PC-9 (cell line): ENCODE measurements at regions not wholly inside any gene's neighbourhood (a gene's known extent, or its start where the extent isn't known, plus 50 kb on each side); places are given as distances from the start of the nearest gene placed in this dataset.

Experiments used
- BruUV-seq: library from RNA; stranded (reverse); fragments of 400-500 nt; replicated peaks from 2 replicates; lab custom pipeline; 2021; lab: Mats Ljungman, UMichigan
- CTCF ChIA-PET: fragments of 300-600 bp; sonication (Branson Sonifier 250); formaldehyde crosslinking; loops from one replicate; lab custom pipeline; 2022; ENCODE audit warnings: antibody characterized with exemption; lab: Charles Lee
- POLR2A ChIA-PET: fragments of 300-600 bp; sonication (Branson Sonifier 250); formaldehyde crosslinking; loops from one replicate; lab custom pipeline; 2022; ENCODE audit warnings: antibody characterized with exemption; ENCODE audit not compliant: unreplicated experiment; lab: Charles Lee
- DNase-seq, 2 experiments: peaks; one replicate each; pipeline versions ENCODE4 v3.0.0 to v3.0.0-alpha.2; 2015 to 2022; ENCODE audit warnings: mixed read lengths in 1 of 2
- H2AFZ ChIP-seq: fragments of 200-600 bp; sonication (generic); 2 replicates; pipeline ENCODE4 v1.8.1; 2017; ENCODE audit warnings: antibody characterized with exemption
- H3F3A ChIP-seq: fragments of 200-600 bp; sonication (generic); 2 replicates; pipeline ENCODE4 v1.8.1; 2017; ENCODE audit warnings: antibody characterized with exemption, mild to moderate bottlenecking, low read depth; ENCODE audit not compliant: insufficient read depth
- H3K27ac ChIP-seq: fragments of 200-600 bp; sonication (generic); 2 replicates; pipeline ENCODE4 v1.6.1; 2016; ENCODE audit warnings: mixed run types
- H3K27me3 ChIP-seq: fragments of 200-600 bp; sonication (generic); 2 replicates; pipeline ENCODE4 v1.6.1; 2016; ENCODE audit warnings: low read depth, mixed run types; ENCODE audit not compliant: insufficient read depth
- H3K36me3 ChIP-seq: fragments of 200-600 bp; sonication (generic); 2 replicates; pipeline ENCODE4 v1.6.1; 2016; ENCODE audit warnings: low read depth, mixed run types
- H3K4me1 ChIP-seq: fragments of 200-600 bp; sonication (generic); replicated peaks from 2 replicates; pipeline ENCODE4 v1.6.1; 2016; ENCODE audit warnings: mixed run types; ENCODE audit not compliant: insufficient read depth
- H3K4me2 ChIP-seq: fragments of 200-600 bp; sonication (generic); 2 replicates; pipeline ENCODE4 v1.6.1; 2017; ENCODE audit warnings: mixed run types
- H3K4me3 ChIP-seq: fragments of 200-600 bp; sonication (generic); 2 replicates; pipeline ENCODE4 v1.6.1; 2016; ENCODE audit warnings: mixed run types
- H3K79me2 ChIP-seq: fragments of 200-600 bp; sonication (generic); 2 replicates; pipeline ENCODE4 v1.6.1; 2017; ENCODE audit warnings: low read depth, mixed run types
- H3K9me2 ChIP-seq: fragments of 200-600 bp; sonication (generic); 2 replicates; pipeline ENCODE4 v1.8.1; 2017; ENCODE audit warnings: mild to moderate bottlenecking; ENCODE audit not compliant: insufficient read depth
- H3K9me3 ChIP-seq: fragments of 200-600 bp; sonication (generic); 2 replicates; pipeline ENCODE4 v1.8.1; 2016; ENCODE audit warnings: low read depth; ENCODE audit not compliant: insufficient read depth
- H4K20me1 ChIP-seq: fragments of 200-600 bp; sonication (generic); 2 replicates; pipeline ENCODE4 v1.8.1; 2017; ENCODE audit not compliant: insufficient read depth
- CTCF ChIP-seq: fragments of 200-600 bp; sonication (generic); conservative IDR thresholded peaks from 2 replicates; pipeline ENCODE4 v1.6.1; 2017; ENCODE audit warnings: mixed run types, antibody characterized with exemption, mild to moderate bottlenecking, moderate library complexity
- EZH2 ChIP-seq: fragments of 200-600 bp; sonication (generic); IDR thresholded peaks from 2 replicates; pipeline ENCODE4 v1.8.0; 2017; ENCODE audit warnings: antibody characterized with exemption, low read depth
- intact Hi-C: fragments of 100-400 bp; cut with micrococcal nuclease; formaldehyde crosslinking; loops from one replicate; pipeline ENCODE4 v1.10.0; 2022; ENCODE audit not compliant: unreplicated experiment

- H3K4me3 ChIP-seq = no peak overlapping the region
- no TSS peak for BruUV-seq
- no peaks in the 10 kb centered on the region for H3K4me1 ChIP-seq
- ChIA-PET POLR2A (no interaction called here), CTCF (no interaction called here)
- peaks cover 4% of the 10 kb centered on the region; the same call in 1 of the 2 replicates for H3K9me2 ChIP-seq
- no peaks in the 10 kb centered on the region for H3F3A ChIP-seq
- no peak overlapping the region for H3K4me2 ChIP-seq
- H3K36me3 ChIP-seq = no peaks in the 10 kb centered on the region
- H3K79me2 ChIP-seq = no peaks in the 10 kb centered on the region
- H3K9me3 ChIP-seq = no peaks in the 10 kb centered on the region
- no peaks in the 10 kb centered on the region for H4K20me1 ChIP-seq
- H2AFZ ChIP-seq = no peak overlapping the region
- H3K27me3 ChIP-seq = no peaks in the 10 kb centered on the region
- TF ChIP-seq CTCF (no peak), EZH2 (no peak)
- no peak for DNase-seq
- intact Hi-C loops = no loop called here
- no peak overlapping the region for H3K27ac ChIP-seq
Measured at GRCh38 chr7:88700725-88701124, 58.8 kb upstream of the ZNF804B start.

- Histone ChIP-seq H3K27ac (no peak overlapping the region), H3K36me3 (no peaks in the 10 kb centered on the region), H2AFZ (no peak overlapping the region), H3K4me3 (no peak overlapping the region), H3K27me3 (no peaks in the 10 kb centered on the region), H4K20me1 (no peaks in the 10 kb centered on the region), H3K79me2 (no peaks in the 10 kb centered on the region), H3K9me2 (no peaks in the 10 kb centered on the region), H3K4me2 (no peak overlapping the region), H3F3A (no peaks in the 10 kb centered on the region), H3K9me3 (no peaks in the 10 kb centered on the region), H3K4me1 (no peaks in the 10 kb centered on the region)
- no peak for TF ChIP-seq EZH2
- TF ChIP-seq CTCF = no peak
- no peak for DNase-seq
- intact Hi-C loops = no loop called here
- BruUV-seq = no TSS peak
- ChIA-PET CTCF (no interaction called here), POLR2A (no interaction called here)
Measured at GRCh38 chr7:88694207-88694606, 65.3 kb upstream of the ZNF804B start.

- Histone ChIP-seq H3F3A (no peaks in the 10 kb centered on the region), H3K27me3 (no peaks in the 10 kb centered on the region), H3K4me2 (no peak overlapping the region), H3K9me2 (no peaks in the 10 kb centered on the region), H3K4me3 (no peak overlapping the region), H4K20me1 (no peaks in the 10 kb centered on the region), H3K27ac (no peak overlapping the region), H2AFZ (no peak overlapping the region), H3K79me2 (no peaks in the 10 kb centered on the region), H3K36me3 (no peaks in the 10 kb centered on the region), H3K9me3 (no peaks in the 10 kb centered on the region), H3K4me1 (no peaks in the 10 kb centered on the region)
- ChIA-PET CTCF (no interaction called here), POLR2A (no interaction called here)
- DNase-seq = no peak
- TF ChIP-seq EZH2 = no peak
- no TSS peak for BruUV-seq
- intact Hi-C loops = no loop called here
Measured at GRCh38 chr7:88693131-88693530, 66.4 kb upstream of the ZNF804B start.

GRCh38 chr7:88692493-88692892 is 67.0 kb upstream of the ZNF804B start:
- Histone ChIP-seq H3K27ac (no peak overlapping the region), H3K9me3 (no peaks in the 10 kb centered on the region), H3F3A (no peaks in the 10 kb centered on the region), H3K36me3 (no peaks in the 10 kb centered on the region), H4K20me1 (no peaks in the 10 kb centered on the region), H3K4me1 (no peaks in the 10 kb centered on the region), H3K4me3 (no peak overlapping the region), H3K79me2 (no peaks in the 10 kb centered on the region), H3K27me3 (no peaks in the 10 kb centered on the region), H3K4me2 (no peak overlapping the region), H3K9me2 (no peaks in the 10 kb centered on the region), H2AFZ (no peak overlapping the region)
- CTCF ChIA-PET = no interaction called here
- intact Hi-C loops = no loop called here
- no TSS peak for BruUV-seq
- POLR2A ChIA-PET = no interaction called here
- TF ChIP-seq CTCF (no peak), EZH2 (no peak)
- DNase-seq = no peak
